IPS-NIHi11 (cell line): ENCODE measurements at regions not wholly inside any gene's neighbourhood (a gene's known extent, or its start where the extent isn't known, plus 50 kb on each side); places are given as distances from the start of the nearest gene placed in this dataset.
"Not testable (repeated sequence)": the region's sequence is repeated elsewhere in the genome, so short reads cannot be mapped to it uniquely, and the experiment has no call there.

ENCODE experiments used
- DNase-seq: peaks from one replicate; pipeline ENCODE4 v3.0.0; 2012; ENCODE audit warnings: mixed read lengths, low spot score

- DNase-seq: peak; percentile 33
These were observed 125.4 kb downstream of the ZNF330 start for GRCh38 chr4:141346144-141346543.

- no peak for DNase-seq
These were observed 127.0 kb downstream of the ZNF330 start for GRCh38 chr4:141347684-141348083.

GRCh38 chr4:141348125-141348524, 127.4 kb downstream of the ZNF330 start:
- DNase-seq: no peak

- DNase-seq: no peak
These were observed 127.9 kb downstream of the ZNF330 start for GRCh38 chr4:141348573-141348972.

GRCh38 chr4:141349236-141349635, 128.5 kb downstream of the ZNF330 start:
- DNase-seq: no peak

GRCh38 chr4:141350122-141350905, 129.6 kb downstream of the ZNF330 start:
- DNase-seq: peak; percentile 10

GRCh38 chr4:141352331-141352730, 131.6 kb downstream of the ZNF330 start:
- no peak for DNase-seq

- peak; percentile 29 for DNase-seq
These were observed 132.3 kb downstream of the ZNF330 start for GRCh38 chr4:141352909-141353525.

- no peak for DNase-seq
These were observed 135.7 kb downstream of the ZNF330 start for GRCh38 chr4:141356321-141356962.

GRCh38 chr4:141356963-141357335, 136.3 kb downstream of the ZNF330 start:
- no peak for DNase-seq

- not testable (repeated sequence) for DNase-seq
These were observed 147.5 kb downstream of the ZNF330 start for GRCh38 chr4:141368241-141368640.

GRCh38 chr4:141371206-141371605, 150.5 kb downstream of the ZNF330 start:
- no peak for DNase-seq

- DNase-seq: peak; percentile 61
These were observed 155.2 kb downstream of the ZNF330 start for GRCh38 chr4:141375855-141376254.

- DNase-seq: no peak
These were observed 156.1 kb downstream of the ZNF330 start for GRCh38 chr4:141376769-141377168.

- no peak for DNase-seq
These were observed 166.6 kb downstream of the ZNF330 start for GRCh38 chr4:141387299-141387698.

- no peak for DNase-seq
These were observed 167.8 kb downstream of the ZNF330 start for GRCh38 chr4:141388481-141388880.

GRCh38 chr4:141389649-141390048, 169.0 kb downstream of the ZNF330 start:
- no peak for DNase-seq

- DNase-seq: no peak
These were observed 169.9 kb downstream of the ZNF330 start for GRCh38 chr4:141390571-141390970.

GRCh38 chr4:141391293-141391692, 170.6 kb downstream of the ZNF330 start:
- no peak for DNase-seq

- peak; percentile 19 for DNase-seq
These were observed 171.1 kb downstream of the ZNF330 start for GRCh38 chr4:141391771-141392170.

GRCh38 chr4:141395246-141395830, 174.6 kb downstream of the ZNF330 start:
- no peak for DNase-seq

- DNase-seq: no peak
These were observed 175.2 kb downstream of the ZNF330 start for GRCh38 chr4:141395919-141396318.

- DNase-seq: no peak
These were observed 182.0 kb downstream of the ZNF330 start for GRCh38 chr4:141402712-141403111.
